ENCODE measurements at regions not wholly inside any gene's neighbourhood (a gene's known extent, or its start where the extent isn't known, plus 50 kb on each side); places are given as distances from the start of the nearest gene placed in this dataset.
"Not testable (repeated sequence)": the region's sequence is repeated elsewhere in the genome, so short reads cannot be mapped to it uniquely, and the experiment has no call there.

DNA sequence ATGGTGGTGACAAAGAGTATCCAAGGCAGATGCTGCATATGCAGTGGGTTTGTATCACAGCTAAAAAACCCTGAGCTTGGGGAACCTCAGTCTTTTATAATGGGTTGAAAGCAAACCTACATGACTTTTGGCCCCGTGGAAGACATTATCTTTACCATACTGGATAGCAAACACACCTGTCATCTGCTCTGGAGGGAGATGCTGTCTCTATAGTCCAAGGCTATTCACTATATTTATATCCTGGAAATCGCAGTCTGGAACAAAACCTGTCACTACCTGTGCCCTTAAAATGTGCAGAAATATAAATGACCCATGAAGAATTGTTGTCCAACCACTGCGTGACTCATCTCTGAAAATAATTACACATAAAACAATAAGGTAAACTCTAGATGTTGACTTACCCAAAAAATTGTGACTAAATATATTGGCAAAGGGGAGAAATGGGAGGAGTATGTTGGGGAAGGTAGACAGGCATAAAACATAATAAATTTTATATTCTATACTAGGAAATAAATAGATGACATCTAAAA, 121.0 kb upstream of the CXADR start:
- Histone ChIP-seq H3K4me3 (ENCODE audit: low read length in 2 of 2) (no peak overlapping the region), H3K9me3 (ENCODE audit: control insufficient read depth, low read length) (no peaks in the 10 kb centered on the region), H3K27me3 (ENCODE audit: control insufficient read depth in 1 of 2, insufficient read depth in 2 of 2, low read length in 1 of 2) (no peaks in the 10 kb centered on the region), H3K36me3 (ENCODE audit: control insufficient read depth in 1 of 2, insufficient read depth in 2 of 2, low read length in 1 of 2) (no peaks in the 10 kb centered on the region), H3K27ac (ENCODE audit: low read depth in 1 of 2, low read length in 2 of 2) (no peak overlapping the region), H3K4me1 (ENCODE audit: control insufficient read depth in 1 of 2, insufficient read depth in 2 of 2, low read length in 2 of 2) (no peaks in the 10 kb centered on the region)
- intact Hi-C loops (cut with DNase I) = no loop called here
- ATAC-seq (ENCODE audit: low FRiP score) (no peak), DNase-seq (no peak)
- 80 to 84% methylated on average over 3 of the region's 3 CpGs for WGBS, 2 donors

DNA sequence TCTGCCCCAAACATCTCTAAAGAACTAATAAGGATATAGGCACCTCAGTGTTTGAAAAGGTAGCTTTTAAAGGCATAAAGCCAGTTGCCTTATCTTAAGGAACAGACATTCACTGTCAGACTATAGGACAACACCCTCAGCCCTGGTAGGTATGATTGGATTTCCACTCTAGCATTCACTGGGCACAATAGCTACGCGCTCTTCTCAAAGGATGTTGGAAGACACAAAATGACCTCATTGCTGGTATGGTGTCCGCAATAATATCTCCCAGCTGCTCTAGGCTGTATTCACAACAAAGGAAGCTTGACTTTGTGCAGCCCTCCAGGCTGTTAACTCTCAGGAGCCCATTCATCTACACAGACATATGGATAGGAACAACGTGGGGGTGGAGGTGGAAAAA, 119.4 kb upstream of the CXADR start:
- ATAC-seq (ENCODE audit: low FRiP score) (no peak), DNase-seq (no peak)
- Histone ChIP-seq H3K9me3 (ENCODE audit: control insufficient read depth, low read length) (no peaks in the 10 kb centered on the region), H3K27ac (ENCODE audit: low read depth in 1 of 2, low read length in 2 of 2) (no peak overlapping the region), H3K36me3 (ENCODE audit: control insufficient read depth in 1 of 2, insufficient read depth in 2 of 2, low read length in 1 of 2) (no peaks in the 10 kb centered on the region), H3K4me3 (ENCODE audit: low read length in 2 of 2) (no peak overlapping the region), H3K27me3 (ENCODE audit: control insufficient read depth in 1 of 2, insufficient read depth in 2 of 2, low read length in 1 of 2) (no peaks in the 10 kb centered on the region), H3K4me1 (ENCODE audit: control insufficient read depth in 1 of 2, insufficient read depth in 2 of 2, low read length in 2 of 2) (no peaks in the 10 kb centered on the region)
- WGBS, 2 donors = 47 to 52% methylated on average over 4 of the region's 4 CpGs
- intact Hi-C loops (cut with DNase I) = no loop called here

DNA sequence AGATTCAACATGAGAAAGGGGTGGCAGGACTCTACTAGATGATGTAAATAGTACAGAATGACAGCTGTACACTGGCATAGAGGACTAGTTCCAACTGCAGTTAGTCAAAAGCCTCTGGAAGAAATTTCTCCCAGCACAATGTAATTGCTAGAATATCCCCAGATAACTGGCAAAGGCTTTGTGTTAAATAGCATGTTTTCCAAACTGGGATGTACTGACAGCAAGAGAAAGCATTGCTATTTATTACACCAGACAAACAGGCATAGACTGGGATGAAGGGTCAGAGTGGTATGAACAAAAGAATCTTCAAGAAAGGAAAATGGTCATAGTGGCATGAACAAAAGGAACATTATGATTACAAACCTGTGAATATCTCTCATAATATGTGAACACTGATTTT, 115.9 kb upstream of the CXADR start:
- DNase-seq (no peak), ATAC-seq (ENCODE audit: low FRiP score) (no peak)
- no peak overlapping the region for H3K27ac ChIP-seq (ENCODE audit: low read depth in 1 of 2, low read length in 2 of 2)
- H3K27me3 ChIP-seq (ENCODE audit: control insufficient read depth in 1 of 2, insufficient read depth in 2 of 2, low read length in 1 of 2) = no peaks in the 10 kb centered on the region
- intact Hi-C loops (cut with DNase I) = no loop called here
- no peaks in the 10 kb centered on the region for H3K4me1 ChIP-seq (ENCODE audit: control insufficient read depth in 1 of 2, insufficient read depth in 2 of 2, low read length in 2 of 2)
- H3K36me3 ChIP-seq (ENCODE audit: control insufficient read depth in 1 of 2, insufficient read depth in 2 of 2, low read length in 1 of 2) = no peaks in the 10 kb centered on the region
- no peak overlapping the region for H3K4me3 ChIP-seq (ENCODE audit: low read length in 2 of 2)
- no peaks in the 10 kb centered on the region for H3K9me3 ChIP-seq (ENCODE audit: control insufficient read depth, low read length)

DNA sequence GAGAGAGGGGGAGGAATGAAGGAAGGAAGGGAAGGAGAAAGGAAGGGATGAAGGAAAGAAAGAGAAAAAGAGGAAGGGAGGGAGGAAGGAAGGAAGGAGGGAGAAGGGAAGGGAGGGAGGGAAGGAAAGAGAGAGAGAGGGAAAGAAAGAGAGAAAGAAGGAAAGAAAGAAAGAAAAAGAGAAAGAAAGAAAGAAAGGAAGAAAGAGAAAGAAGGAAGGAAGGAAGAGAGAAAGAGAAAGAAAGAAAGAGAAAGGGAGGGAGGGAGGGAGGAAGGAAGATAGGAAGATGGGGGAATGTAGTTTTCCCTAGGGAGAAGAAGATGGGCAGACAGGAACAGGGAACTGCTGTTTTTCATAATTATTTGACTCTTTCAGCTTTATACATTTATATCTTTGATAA, 115.1 kb upstream of the CXADR start:
- Histone ChIP-seq H3K9me3 (ENCODE audit: control insufficient read depth, low read length) (no peaks in the 10 kb centered on the region), H3K27ac (ENCODE audit: low read depth in 1 of 2, low read length in 2 of 2) (no peak overlapping the region), H3K4me3 (ENCODE audit: low read length in 2 of 2) (no peak overlapping the region), H3K4me1 (ENCODE audit: control insufficient read depth in 1 of 2, insufficient read depth in 2 of 2, low read length in 2 of 2) (no peaks in the 10 kb centered on the region), H3K36me3 (ENCODE audit: control insufficient read depth in 1 of 2, insufficient read depth in 2 of 2, low read length in 1 of 2) (no peaks in the 10 kb centered on the region), H3K27me3 (ENCODE audit: control insufficient read depth in 1 of 2, insufficient read depth in 2 of 2, low read length in 1 of 2) (no peaks in the 10 kb centered on the region)
- no peak for DNase-seq
- intact Hi-C loops (cut with DNase I) = no loop called here
- ATAC-seq (ENCODE audit: low FRiP score) = no peak

DNA sequence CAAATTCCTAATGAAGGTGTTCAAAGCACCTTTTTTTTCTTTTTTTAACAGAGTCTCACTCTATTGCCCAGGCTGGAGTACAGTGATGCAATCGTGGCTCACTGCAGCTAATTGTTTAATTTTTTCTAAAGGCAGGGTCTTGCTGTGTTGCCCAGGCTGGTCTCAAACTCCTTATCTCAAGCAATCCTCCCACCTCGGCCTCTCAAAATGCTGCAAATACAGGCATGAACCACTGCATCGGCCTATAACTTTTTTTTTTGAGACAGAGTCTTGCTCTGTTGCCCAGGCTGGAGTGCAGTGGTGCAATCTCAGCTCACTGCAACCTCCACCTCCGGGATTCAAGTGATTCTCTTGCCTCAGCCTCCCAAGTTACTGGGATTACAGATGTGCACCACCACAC, 113.9 kb upstream of the CXADR start:
- DNase-seq = not testable (repeated sequence)
- 85 to 93% methylated on average over 4 of the region's 4 CpGs for WGBS, 2 donors

DNA sequence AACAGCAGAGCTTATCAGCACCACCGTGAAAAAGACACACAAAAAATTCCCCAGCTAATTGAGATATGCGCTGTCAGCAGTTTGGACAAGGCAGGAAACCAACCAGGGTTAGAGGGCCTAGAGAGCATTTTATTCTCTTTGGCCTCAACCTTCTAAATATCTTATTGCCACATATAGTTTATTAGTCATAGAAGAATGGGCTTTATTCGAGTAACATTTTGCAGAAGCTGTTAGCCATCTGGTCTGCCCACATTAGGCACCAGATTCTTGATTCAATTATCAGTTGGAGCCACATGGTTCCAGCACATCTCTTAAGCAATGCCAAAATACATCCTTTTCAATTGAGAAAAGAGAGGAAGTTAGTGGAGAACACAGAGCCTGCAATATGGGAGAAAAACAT, 109.9 kb upstream of the CXADR start:
- 23 to 27% methylated on average over 3 of the region's 3 CpGs for WGBS, 2 donors
- H3K4me1 ChIP-seq (ENCODE audit: control insufficient read depth in 1 of 2, insufficient read depth in 2 of 2, low read length in 2 of 2) = no peaks in the 10 kb centered on the region
- no peaks in the 10 kb centered on the region for H3K27me3 ChIP-seq (ENCODE audit: control insufficient read depth in 1 of 2, insufficient read depth in 2 of 2, low read length in 1 of 2)
- DNase-seq (no peak), ATAC-seq (ENCODE audit: low FRiP score) (no peak)
- H3K27ac ChIP-seq (ENCODE audit: low read depth in 1 of 2, low read length in 2 of 2) = no peak overlapping the region
- no peak overlapping the region for H3K4me3 ChIP-seq (ENCODE audit: low read length in 2 of 2)
- H3K9me3 ChIP-seq (ENCODE audit: control insufficient read depth, low read length) = no peaks in the 10 kb centered on the region
- H3K36me3 ChIP-seq (ENCODE audit: control insufficient read depth in 1 of 2, insufficient read depth in 2 of 2, low read length in 1 of 2) = no peaks in the 10 kb centered on the region
- intact Hi-C loops (cut with DNase I) = no loop called here

More for the DNA sequence above, 113.9 kb upstream of the CXADR start:
- H3K27me3 ChIP-seq (ENCODE audit: control insufficient read depth in 1 of 2, insufficient read depth in 2 of 2, low read length in 1 of 2); H3K4me1 ChIP-seq (ENCODE audit: control insufficient read depth in 1 of 2, insufficient read depth in 2 of 2, low read length in 2 of 2); ATAC-seq (ENCODE audit: low FRiP score); H3K36me3 ChIP-seq (ENCODE audit: control insufficient read depth in 1 of 2, insufficient read depth in 2 of 2, low read length in 1 of 2); H3K27ac ChIP-seq (ENCODE audit: low read depth in 1 of 2, low read length in 2 of 2); H3K4me3 ChIP-seq (ENCODE audit: low read length in 2 of 2); intact Hi-C loops (cut with DNase I); H3K9me3 ChIP-seq (ENCODE audit: control insufficient read depth, low read length): not testable (repeated sequence)

DNA sequence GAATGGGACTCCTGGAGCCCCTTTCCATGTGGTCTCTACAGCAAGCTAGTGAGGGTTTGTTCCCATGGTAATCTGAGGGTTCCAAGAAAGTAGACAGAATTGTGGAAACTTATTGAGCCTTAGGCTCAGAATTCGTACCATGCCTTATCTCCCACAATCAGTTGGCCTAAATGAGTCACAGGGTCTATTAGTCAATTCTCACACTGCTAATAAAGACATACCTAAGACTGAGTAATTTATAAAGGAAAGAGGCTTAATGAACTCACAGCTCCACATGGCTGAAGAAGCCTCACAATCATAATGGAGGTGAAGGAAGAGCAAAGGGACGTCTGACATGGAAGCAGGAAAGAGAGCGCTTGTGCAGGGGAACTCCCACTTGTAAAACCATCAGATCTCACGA, 106.6 kb upstream of the CXADR start:
- intact Hi-C loops (cut with DNase I) = no loop called here
- 79 to 87% methylated on average over 4 of the region's 4 CpGs for WGBS, 2 donors
- Histone ChIP-seq H3K27ac (ENCODE audit: low read depth in 1 of 2, low read length in 2 of 2) (no peak overlapping the region), H3K27me3 (ENCODE audit: control insufficient read depth in 1 of 2, insufficient read depth in 2 of 2, low read length in 1 of 2) (no peaks in the 10 kb centered on the region), H3K4me1 (ENCODE audit: control insufficient read depth in 1 of 2, insufficient read depth in 2 of 2, low read length in 2 of 2) (peaks cover 0 to 1% of the 10 kb centered on the region in 2 donors), H3K9me3 (ENCODE audit: control insufficient read depth, low read length) (no peaks in the 10 kb centered on the region), H3K36me3 (ENCODE audit: control insufficient read depth in 1 of 2, insufficient read depth in 2 of 2, low read length in 1 of 2) (no peaks in the 10 kb centered on the region), H3K4me3 (ENCODE audit: low read length in 2 of 2) (no peak overlapping the region)
- ATAC-seq (ENCODE audit: low FRiP score) (no peak), DNase-seq (no peak)

DNA sequence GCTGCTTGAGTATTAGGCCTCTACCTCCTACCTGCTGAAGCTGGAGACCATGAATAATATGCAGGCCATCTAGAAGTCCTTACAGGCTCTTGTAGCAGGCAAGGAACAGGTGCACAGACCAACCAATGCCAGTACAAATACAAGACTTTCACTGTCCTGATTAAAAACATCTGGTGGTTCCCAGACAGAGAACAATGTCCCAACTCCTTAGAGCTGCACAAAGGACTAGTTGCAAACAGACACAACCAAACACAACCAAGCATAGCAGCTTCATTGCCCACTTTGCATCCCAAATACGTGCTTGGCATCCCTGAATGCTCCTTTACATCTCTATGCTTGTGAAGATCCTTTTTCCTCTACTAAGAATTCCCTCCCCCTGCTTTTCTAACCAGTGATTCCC, 98.1 kb upstream of the CXADR start:
- 44 to 54% methylated on average over 1 of the region's 1 CpG for WGBS, 2 donors
- Histone ChIP-seq H3K9me3 (ENCODE audit: control insufficient read depth, low read length) (no peaks in the 10 kb centered on the region), H3K27ac (ENCODE audit: low read depth in 1 of 2, low read length in 2 of 2) (no peak overlapping the region), H3K4me3 (ENCODE audit: low read length in 2 of 2) (no peak overlapping the region), H3K36me3 (ENCODE audit: control insufficient read depth in 1 of 2, insufficient read depth in 2 of 2, low read length in 1 of 2) (no peaks in the 10 kb centered on the region), H3K27me3 (ENCODE audit: control insufficient read depth in 1 of 2, insufficient read depth in 2 of 2, low read length in 1 of 2) (no peaks in the 10 kb centered on the region), H3K4me1 (ENCODE audit: control insufficient read depth in 1 of 2, insufficient read depth in 2 of 2, low read length in 2 of 2) (no peaks in the 10 kb centered on the region)
- DNase-seq (no peak), ATAC-seq (ENCODE audit: low FRiP score) (no peak)
- intact Hi-C loops (cut with DNase I) = no loop called here

DNA sequence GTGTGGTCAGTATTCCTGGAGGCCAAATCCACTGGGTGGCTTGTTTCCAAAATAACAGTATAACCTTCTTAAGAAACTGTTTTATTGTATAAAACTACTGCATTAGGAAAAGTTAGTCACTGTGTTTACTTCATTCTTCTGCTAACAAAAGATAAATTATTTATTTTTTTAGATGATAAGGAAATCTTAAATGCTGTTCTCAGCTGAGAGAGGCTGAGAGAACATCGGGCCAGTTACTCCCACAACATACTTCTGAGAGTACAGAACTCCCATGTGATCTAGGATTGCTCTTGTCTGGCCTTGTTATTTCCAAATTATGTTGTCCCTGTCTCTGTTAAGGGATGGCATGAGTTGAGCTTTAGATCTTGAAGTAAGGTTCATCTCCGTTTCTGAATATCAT, 96.7 kb upstream of the CXADR start:
- H3K27ac ChIP-seq (ENCODE audit: low read depth in 1 of 2, low read length in 2 of 2) = no peak overlapping the region

More for the DNA sequence above, 96.7 kb upstream of the CXADR start:
- Histone ChIP-seq H3K4me1 (ENCODE audit: control insufficient read depth in 1 of 2, insufficient read depth in 2 of 2, low read length in 2 of 2) (no peaks in the 10 kb centered on the region), H3K4me3 (ENCODE audit: low read length in 2 of 2) (no peak overlapping the region), H3K36me3 (ENCODE audit: control insufficient read depth in 1 of 2, insufficient read depth in 2 of 2, low read length in 1 of 2) (no peaks in the 10 kb centered on the region), H3K27me3 (ENCODE audit: control insufficient read depth in 1 of 2, insufficient read depth in 2 of 2, low read length in 1 of 2) (no peaks in the 10 kb centered on the region), H3K9me3 (ENCODE audit: control insufficient read depth, low read length) (no peaks in the 10 kb centered on the region)
- intact Hi-C loops (cut with DNase I) = no loop called here
- DNase-seq (no peak), ATAC-seq (ENCODE audit: low FRiP score) (no peak)
- WGBS, 2 donors = 58 to 69% methylated on average over 2 of the region's 2 CpGs

Data from aorta (tissue), 5 donors.